D341Med (cell line): ENCODE measurements at regions not wholly inside any gene's neighbourhood (a gene's known extent, or its start where the extent isn't known, plus 50 kb on each side); places are given as distances from the start of the nearest gene placed in this dataset.
A peak's percentile ranks its signal among the peaks of the same experiment; 100 is the strongest.

ENCODE experiments used
- DNase-seq: peaks from one replicate; pipeline ENCODE4 v3.0.0; 2012; ENCODE audit warnings: low spot score

DNA sequence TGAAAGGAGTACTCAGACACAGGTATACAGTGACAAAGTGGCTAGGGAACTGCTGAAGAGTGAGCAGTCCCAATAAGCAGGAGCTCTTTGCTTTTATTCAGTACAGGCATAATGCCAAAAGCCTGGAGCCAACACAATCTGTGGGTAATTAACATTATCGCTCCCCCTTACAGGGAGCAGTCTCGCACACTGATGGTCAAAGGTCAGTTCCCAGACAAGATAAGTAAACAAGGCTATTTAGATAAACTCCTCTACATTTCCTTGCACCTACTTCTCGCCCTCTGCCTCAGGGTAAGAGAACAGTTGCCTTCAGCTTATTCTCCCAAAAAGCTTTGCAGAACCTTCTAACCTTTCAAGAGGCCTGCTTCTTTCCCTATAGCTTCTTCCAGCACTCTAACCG is 73.9 kb upstream of the TAF9B start:
- no peak for DNase-seq

DNA sequence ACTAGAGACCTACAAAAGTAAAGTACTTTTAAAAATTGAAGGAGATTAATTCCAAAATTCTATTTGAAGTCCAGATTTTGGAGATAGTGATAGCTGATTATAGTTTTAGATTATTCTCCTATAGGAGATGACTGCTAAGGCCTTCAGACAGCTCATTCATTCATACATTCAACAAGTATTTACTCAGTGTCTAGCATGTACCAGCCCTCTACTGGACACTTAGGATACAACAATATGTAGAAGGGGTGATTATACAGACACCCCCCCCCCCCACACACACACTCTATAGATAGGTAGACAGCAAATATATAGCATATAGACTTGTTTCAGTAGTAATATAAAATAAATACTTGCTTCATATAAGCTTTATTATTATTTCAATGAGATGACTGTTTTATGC is 60.4 kb upstream of the TAF9B start:
- DNase-seq: peak; percentile 6
